Peyer's patch (tissue), 4 donors: ENCODE measurements at regions not wholly inside any gene's neighbourhood (a gene's known extent, or its start where the extent isn't known, plus 50 kb on each side); places are given as distances from the start of the nearest gene placed in this dataset.
"Not testable (repeated sequence)": the region's sequence is repeated elsewhere in the genome, so short reads cannot be mapped to it uniquely, and the experiment has no call there.

Source experiments
- DNase-seq, 3 donors: peaks; one replicate each; pipeline ENCODE4 v3.0.0-alpha.2; 2017 to 2019
- H3K27ac ChIP-seq, 4 donors: fragments of 200-600 bp; sonication (generic); one replicate each; pipeline ENCODE4 v1.5.1; 2016 to 2019
- H3K27me3 ChIP-seq, 2 donors: fragments of 200-600 bp; sonication (generic); one replicate each; pipeline ENCODE4 v1.5.1; 2019
- H3K36me3 ChIP-seq, 3 donors: fragments of 200-600 bp; sonication (generic); one replicate each; pipeline ENCODE4 v1.5.1; 2016 to 2019
- H3K4me1 ChIP-seq, 4 donors: fragments of 200-600 bp; sonication (generic); one replicate each; pipeline ENCODE4 v1.5.1; 2016 to 2019
- H3K4me3 ChIP-seq, 4 donors: fragments of 200-600 bp; sonication (generic); 1 replicate in 3 of 4; 2 replicates in 1 of 4; pipeline ENCODE4 v1.5.1; 2016 to 2019; ENCODE audit warnings: mild to moderate bottlenecking in 1 of 4
- H3K9me3 ChIP-seq, 4 donors: fragments of 200-600 bp; sonication (generic); one replicate each; pipeline ENCODE4 v1.5.1; 2016 to 2019; ENCODE audit warnings: mild to moderate bottlenecking in 1 of 4
- POLR2A ChIP-seq, 2 donors: fragments of 450-650 bp; IDR thresholded peaks; one replicate each; pipeline ENCODE4 v1.5.1; 2017; ENCODE audit warnings: antibody characterized with exemption in 2 of 2, mild to moderate bottlenecking in 2 of 2, moderate library complexity in 2 of 2

DNA sequence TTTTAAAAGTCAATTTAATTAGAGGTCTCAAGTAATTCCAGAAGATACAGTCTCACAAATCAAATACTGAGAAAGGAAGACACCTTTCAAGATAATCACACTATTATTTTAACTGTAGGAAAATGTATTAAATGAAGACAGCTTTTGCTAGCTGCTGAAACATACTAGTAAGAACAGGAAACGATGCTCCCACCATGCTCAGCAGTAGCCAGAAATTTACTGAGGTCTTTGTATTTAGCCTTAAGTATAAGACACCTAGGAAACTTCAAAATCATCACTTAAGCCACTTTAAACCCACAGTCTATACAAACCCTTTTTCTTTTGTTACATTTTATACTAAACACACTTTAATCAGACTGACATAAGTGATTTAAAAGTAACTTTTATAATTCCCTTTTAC lies 72.7 kb upstream of the NPIPB12 start:
- H3K27me3 ChIP-seq, H3K9me3 ChIP-seq, H3K27ac ChIP-seq, H3K4me3 ChIP-seq, H3K4me1 ChIP-seq, DNase-seq, H3K36me3 ChIP-seq: not testable (repeated sequence)

DNA sequence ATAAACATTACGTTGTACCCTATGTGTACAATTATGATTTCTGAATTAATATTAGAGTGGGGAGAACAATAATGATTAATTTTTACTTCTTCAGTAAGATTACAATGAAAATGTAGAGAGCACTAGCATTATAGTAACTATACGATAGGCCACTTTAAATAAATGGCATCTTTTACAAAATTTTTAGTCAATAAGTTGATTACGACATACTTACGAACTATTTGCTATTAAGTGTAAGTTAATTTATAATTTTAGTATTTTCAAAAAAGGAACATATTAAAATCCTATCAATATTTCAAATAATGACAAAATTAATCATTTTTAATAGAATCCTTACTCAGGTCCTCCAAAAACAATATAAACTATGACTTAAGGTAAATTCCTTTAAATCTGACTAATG lies 75.6 kb upstream of the NPIPB12 start:
- not testable (repeated sequence) for H3K27ac ChIP-seq, H3K4me3 ChIP-seq, DNase-seq, H3K27me3 ChIP-seq, H3K4me1 ChIP-seq, H3K36me3 ChIP-seq, H3K9me3 ChIP-seq

DNA sequence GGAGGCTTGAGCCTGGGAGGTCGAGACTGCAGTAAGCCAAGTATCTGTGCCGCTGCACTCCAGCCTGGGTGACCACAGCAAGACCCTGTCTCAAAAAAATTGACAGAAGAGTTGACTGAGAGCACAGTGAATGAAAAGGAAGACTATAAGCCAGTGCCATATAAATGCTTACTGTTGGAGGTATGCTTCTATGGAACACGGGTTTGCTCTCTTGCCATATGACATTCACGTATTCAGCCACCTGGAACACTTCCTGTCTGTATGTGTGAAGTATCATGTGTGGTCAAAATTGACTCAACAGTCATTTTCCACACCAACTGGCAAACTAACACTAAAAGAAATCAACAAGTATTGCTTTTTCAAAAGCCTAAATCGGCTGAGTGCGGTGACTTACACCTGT lies 71.1 kb upstream of the SPN start:
- not testable (repeated sequence) for H3K4me3 ChIP-seq, H3K9me3 ChIP-seq, H3K36me3 ChIP-seq, H3K27me3 ChIP-seq
- peak in 1 of 3 donors; percentile 75 for DNase-seq
- Histone ChIP-seq H3K27ac (peak overlapping the region in 1 of 4 donors; percentile 52), H3K4me1 (peaks cover 0 to 11% (median 0%) of the 10 kb centered on the region in 4 donors)

- not testable (repeated sequence) for H3K9me3 ChIP-seq, H3K36me3 ChIP-seq, H3K27me3 ChIP-seq
- peak; percentile 55 to 81 (median 60) for DNase-seq
- Histone ChIP-seq H3K27ac (peak overlapping the region; percentile 85 to 97 (median 92)), H3K4me3 (peak overlapping the region; percentile 48 to 81 (median 72)), H3K4me1 (peaks cover 0 to 19% (median 0%) of the 10 kb centered on the region in 4 donors)
These were observed 68.7 kb upstream of the SPN start for GRCh38 chr16:29594269-29594925.

GRCh38 chr16:29594926-29595838 lies 67.9 kb upstream of the SPN start:
- H3K27ac ChIP-seq, result peak overlapping the region; percentile 85 to 97 (median 92)
- TF ChIP-seq POLR2A (IDR thresholded peaks at IDR 0.05), result peak; percentile 65 to 75

GRCh38 chr16:29597030-29597429 lies 66.0 kb upstream of the SPN start:
- peak in 1 of 3 donors; percentile 46 for DNase-seq
- not testable (repeated sequence) for H3K27me3 ChIP-seq, H3K9me3 ChIP-seq, H3K36me3 ChIP-seq, H3K27ac ChIP-seq, H3K4me3 ChIP-seq
- peaks cover 0 to 30% (median 3%) of the 10 kb centered on the region in 4 donors for H3K4me1 ChIP-seq

More at GRCh38 chr16:29594926-29595838, 67.9 kb upstream of the SPN start:
- H3K27me3 ChIP-seq, H3K36me3 ChIP-seq, H3K9me3 ChIP-seq: not testable (repeated sequence)
- Histone ChIP-seq H3K4me1 (peaks cover 0 to 27% (median 1%) of the 10 kb centered on the region in 4 donors), H3K4me3 (peak overlapping the region; percentile 48 to 81 (median 72))
- peak; percentile 92 to 96 (median 93) for DNase-seq

DNA sequence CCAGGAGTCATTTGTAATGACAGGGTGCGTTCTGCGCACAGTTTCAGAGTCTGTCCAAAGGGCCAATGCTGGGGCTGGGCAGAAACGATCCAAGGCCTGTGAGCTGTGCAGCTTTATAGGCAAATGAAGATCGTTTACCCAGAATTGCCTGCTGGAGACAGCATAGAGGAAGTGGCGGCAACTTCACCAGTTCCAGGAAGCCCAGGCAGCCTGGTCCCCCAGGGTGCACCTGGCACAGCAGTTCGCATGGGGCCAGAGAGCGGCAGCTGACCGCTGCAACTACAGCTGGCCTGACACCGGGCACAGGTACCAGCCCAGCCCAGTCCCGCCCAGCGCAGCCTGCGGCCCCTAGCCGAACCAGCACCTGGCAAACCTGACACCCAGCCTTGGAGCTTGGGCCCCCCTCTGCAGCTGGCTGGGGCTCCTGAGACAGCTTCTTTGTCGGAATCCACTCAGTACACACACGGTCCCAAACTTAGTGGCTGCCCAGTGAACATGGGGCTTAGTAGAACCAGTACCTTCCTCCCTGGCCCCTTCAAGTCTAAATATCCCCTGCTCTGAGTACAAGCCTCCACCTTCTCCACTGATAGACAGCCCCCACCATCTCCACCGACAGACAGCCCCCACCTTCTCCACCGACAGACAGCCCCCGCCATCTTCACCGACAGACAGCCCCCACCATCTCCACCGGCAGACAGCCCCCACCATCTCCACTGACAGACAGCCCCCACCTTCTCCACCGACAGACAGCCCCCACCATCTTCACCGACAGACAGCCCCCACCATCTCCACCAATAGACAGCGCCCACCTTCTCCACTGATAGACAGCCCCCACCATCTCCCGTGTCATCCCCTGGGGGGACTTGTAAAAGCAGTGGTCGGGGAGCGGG lies 62.7 kb upstream of the SPN start:
- H3K4me1 ChIP-seq, result peaks cover 0 to 45% (median 3%) of the 10 kb centered on the region in 4 donors
- not testable (repeated sequence) for H3K9me3 ChIP-seq, H3K36me3 ChIP-seq, H3K27me3 ChIP-seq
- peak; percentile 69 to 84 (median 80) for DNase-seq
- H3K4me3 ChIP-seq, result peak overlapping the region; percentile 14 to 39 (median 19)
- peak overlapping the region; percentile 57 to 87 (median 73) for H3K27ac ChIP-seq

DNA sequence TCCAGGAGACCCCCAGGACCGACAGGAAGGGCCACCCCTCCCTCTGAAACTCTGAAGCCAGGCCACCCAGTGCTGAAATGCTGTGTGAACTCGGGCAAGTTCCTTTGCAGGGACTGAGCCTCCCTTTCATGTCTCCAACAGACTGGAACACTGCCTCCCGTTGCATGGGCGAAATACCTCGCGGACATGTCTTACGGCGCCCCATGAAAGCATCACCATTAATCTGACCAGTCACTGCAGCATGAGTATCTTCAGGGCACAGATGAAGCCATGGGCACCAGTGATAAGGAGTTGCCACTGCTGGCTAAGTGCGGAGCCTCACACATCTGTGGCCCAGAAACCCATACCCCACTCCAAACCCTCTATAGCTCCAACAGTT lies 60.8 kb upstream of the SPN start:
- H3K27ac ChIP-seq, result not testable (repeated sequence)

GRCh38 chr16:29602683-29603088 lies 60.4 kb upstream of the SPN start:
- peaks cover 0 to 38% (median 4%) of the 10 kb centered on the region in 4 donors for H3K4me1 ChIP-seq
- H3K9me3 ChIP-seq, H3K36me3 ChIP-seq, H3K4me3 ChIP-seq, H3K27me3 ChIP-seq, H3K27ac ChIP-seq, DNase-seq: not testable (repeated sequence)

More for the DNA sequence above, 60.8 kb upstream of the SPN start:
- not testable (repeated sequence) for H3K9me3 ChIP-seq, H3K27me3 ChIP-seq, H3K36me3 ChIP-seq, H3K4me3 ChIP-seq, DNase-seq
- H3K4me1 ChIP-seq, result peaks cover 0 to 40% (median 4%) of the 10 kb centered on the region in 4 donors

- not testable (repeated sequence) for H3K36me3 ChIP-seq, DNase-seq, H3K4me3 ChIP-seq, H3K9me3 ChIP-seq, H3K27me3 ChIP-seq
- peak overlapping the region in 1 of 4 donors; percentile 54 for H3K27ac ChIP-seq
- peaks cover 0 to 28% (median 4%) of the 10 kb centered on the region in 4 donors for H3K4me1 ChIP-seq
These were observed 58.2 kb upstream of the SPN start for GRCh38 chr16:29604631-29605549.

GRCh38 chr16:29605593-29606205 lies 57.3 kb upstream of the SPN start:
- not testable (repeated sequence) for DNase-seq, H3K9me3 ChIP-seq, H3K4me3 ChIP-seq, H3K27ac ChIP-seq, H3K36me3 ChIP-seq, H3K27me3 ChIP-seq
- H3K4me1 ChIP-seq, result peaks cover 0 to 21% (median 1%) of the 10 kb centered on the region in 4 donors

GRCh38 chr16:29606669-29607427 lies 56.2 kb upstream of the SPN start:
- not testable (repeated sequence) for H3K36me3 ChIP-seq, H3K4me3 ChIP-seq, H3K27me3 ChIP-seq, H3K9me3 ChIP-seq
- DNase-seq, result peak; percentile 14 to 59 (median 54)
- Histone ChIP-seq H3K27ac (peak overlapping the region in 2 of 4 donors; percentile 26 to 49), H3K4me1 (peaks cover 0 to 21% (median 1%) of the 10 kb centered on the region in 4 donors)
